ENCODE measurements at regions not wholly inside any gene's neighbourhood (a gene's known extent, or its start where the extent isn't known, plus 50 kb on each side); places are given as distances from the start of the nearest gene placed in this dataset.

GRCh38 chr5:6907320-6907918, 194.2 kb downstream of the TENT4A start:
- no peak overlapping the region for H3K4me3 ChIP-seq
- no peaks in the 10 kb centered on the region for H3K9me3 ChIP-seq (ENCODE audit: low read depth, low read length)
- DNase-seq (ENCODE audit: low read depth, low spot score) = no peak
- H3K27ac ChIP-seq = no peak overlapping the region
- TF ChIP-seq EZH2 (IDR thresholded peaks at IDR 0.05) (no peak), FOXP2 (optimal IDR thresholded peaks at IDR 0.05; ENCODE audit: control extremely low read depth, extremely low read length, insufficient read depth) (no peak), POLR2AphosphoS5 (IDR thresholded peaks at IDR 0.05; ENCODE audit: borderline replicate concordance, low read depth, low read length) (no peak)
- no peaks in the 10 kb centered on the region for H3K36me3 ChIP-seq (ENCODE audit: insufficient read depth, low read length)
- H3K9ac ChIP-seq (ENCODE audit: insufficient read length) = no peak overlapping the region

GRCh38 chr5:6909901-6910300, 196.7 kb downstream of the TENT4A start:
- DNase-seq (ENCODE audit: low read depth, low spot score) = no peak
- Histone ChIP-seq H3K9me3 (ENCODE audit: low read depth, low read length) (no peaks in the 10 kb centered on the region), H3K4me3 (no peak overlapping the region), H3K27ac (no peak overlapping the region), H3K9ac (ENCODE audit: insufficient read length) (no peak overlapping the region), H3K36me3 (ENCODE audit: insufficient read depth, low read length) (no peaks in the 10 kb centered on the region)
- TF ChIP-seq POLR2AphosphoS5 (IDR thresholded peaks at IDR 0.05; ENCODE audit: borderline replicate concordance, low read depth, low read length) = no peak
- TF ChIP-seq FOXP2 (optimal IDR thresholded peaks at IDR 0.05; ENCODE audit: control extremely low read depth, extremely low read length, insufficient read depth) = no peak
- TF ChIP-seq EZH2 (IDR thresholded peaks at IDR 0.05) = no peak

- H3K9me3 ChIP-seq (ENCODE audit: low read depth, low read length) = no peaks in the 10 kb centered on the region
- no peak for TF ChIP-seq POLR2AphosphoS5 (IDR thresholded peaks at IDR 0.05; ENCODE audit: borderline replicate concordance, low read depth, low read length)
- TF ChIP-seq EZH2 (IDR thresholded peaks at IDR 0.05) = no peak
- TF ChIP-seq FOXP2 (optimal IDR thresholded peaks at IDR 0.05; ENCODE audit: control extremely low read depth, extremely low read length, insufficient read depth) = no peak
- no peak overlapping the region for H3K4me3 ChIP-seq
- DNase-seq (ENCODE audit: low read depth, low spot score) = no peak
- H3K9ac ChIP-seq (ENCODE audit: insufficient read length) = no peak overlapping the region
- H3K36me3 ChIP-seq (ENCODE audit: insufficient read depth, low read length) = no peaks in the 10 kb centered on the region
- no peak overlapping the region for H3K27ac ChIP-seq
These were observed 197.7 kb downstream of the TENT4A start for GRCh38 chr5:6910950-6911349.

- no peak for DNase-seq (ENCODE audit: low read depth, low spot score)
- no peak overlapping the region for H3K9ac ChIP-seq (ENCODE audit: insufficient read length)
- H3K27ac ChIP-seq = no peak overlapping the region
- no peaks in the 10 kb centered on the region for H3K9me3 ChIP-seq (ENCODE audit: low read depth, low read length)
- no peaks in the 10 kb centered on the region for H3K36me3 ChIP-seq (ENCODE audit: insufficient read depth, low read length)
- no peak for TF ChIP-seq EZH2 (IDR thresholded peaks at IDR 0.05)
- no peak for TF ChIP-seq FOXP2 (optimal IDR thresholded peaks at IDR 0.05; ENCODE audit: control extremely low read depth, extremely low read length, insufficient read depth)
- TF ChIP-seq POLR2AphosphoS5 (IDR thresholded peaks at IDR 0.05; ENCODE audit: borderline replicate concordance, low read depth, low read length) = no peak
- no peak overlapping the region for H3K4me3 ChIP-seq
These were observed 201.1 kb downstream of the TENT4A start for GRCh38 chr5:6914347-6914746.

GRCh38 chr5:6915574-6915973, 202.3 kb downstream of the TENT4A start:
- Histone ChIP-seq H3K9me3 (ENCODE audit: low read depth, low read length) (no peaks in the 10 kb centered on the region), H3K9ac (ENCODE audit: insufficient read length) (no peak overlapping the region), H3K36me3 (ENCODE audit: insufficient read depth, low read length) (no peaks in the 10 kb centered on the region), H3K4me3 (no peak overlapping the region), H3K27ac (no peak overlapping the region)
- no peak for DNase-seq (ENCODE audit: low read depth, low spot score)
- TF ChIP-seq EZH2 (IDR thresholded peaks at IDR 0.05) = no peak
- no peak for TF ChIP-seq POLR2AphosphoS5 (IDR thresholded peaks at IDR 0.05; ENCODE audit: borderline replicate concordance, low read depth, low read length)
- TF ChIP-seq FOXP2 (optimal IDR thresholded peaks at IDR 0.05; ENCODE audit: control extremely low read depth, extremely low read length, insufficient read depth) = no peak

GRCh38 chr5:6918255-6918654, 205.0 kb downstream of the TENT4A start:
- no peak overlapping the region for H3K4me3 ChIP-seq
- H3K27ac ChIP-seq = no peak overlapping the region
- H3K9ac ChIP-seq (ENCODE audit: insufficient read length) = no peak overlapping the region
- no peaks in the 10 kb centered on the region for H3K9me3 ChIP-seq (ENCODE audit: low read depth, low read length)
- no peaks in the 10 kb centered on the region for H3K36me3 ChIP-seq (ENCODE audit: insufficient read depth, low read length)
- no peak for DNase-seq (ENCODE audit: low read depth, low spot score)
- TF ChIP-seq POLR2AphosphoS5 (IDR thresholded peaks at IDR 0.05; ENCODE audit: borderline replicate concordance, low read depth, low read length) (no peak), FOXP2 (optimal IDR thresholded peaks at IDR 0.05; ENCODE audit: control extremely low read depth, extremely low read length, insufficient read depth) (no peak), EZH2 (IDR thresholded peaks at IDR 0.05) (no peak)

GRCh38 chr5:6920628-6921256, 207.5 kb downstream of the TENT4A start:
- Histone ChIP-seq H3K36me3 (ENCODE audit: insufficient read depth, low read length) (no peaks in the 10 kb centered on the region), H3K9me3 (ENCODE audit: low read depth, low read length) (no peaks in the 10 kb centered on the region), H3K27ac (no peak overlapping the region), H3K4me3 (no peak overlapping the region), H3K9ac (ENCODE audit: insufficient read length) (no peak overlapping the region)
- no peak for TF ChIP-seq FOXP2 (optimal IDR thresholded peaks at IDR 0.05; ENCODE audit: control extremely low read depth, extremely low read length, insufficient read depth)
- TF ChIP-seq EZH2 (IDR thresholded peaks at IDR 0.05) = no peak
- TF ChIP-seq POLR2AphosphoS5 (IDR thresholded peaks at IDR 0.05; ENCODE audit: borderline replicate concordance, low read depth, low read length) = no peak
- no peak for DNase-seq (ENCODE audit: low read depth, low spot score)

- no peaks in the 10 kb centered on the region for H3K9me3 ChIP-seq (ENCODE audit: low read depth, low read length)
- no peak for DNase-seq (ENCODE audit: low read depth, low spot score)
- no peak for TF ChIP-seq FOXP2 (optimal IDR thresholded peaks at IDR 0.05; ENCODE audit: control extremely low read depth, extremely low read length, insufficient read depth)
- no peak for TF ChIP-seq POLR2AphosphoS5 (IDR thresholded peaks at IDR 0.05; ENCODE audit: borderline replicate concordance, low read depth, low read length)
- no peak for TF ChIP-seq EZH2 (IDR thresholded peaks at IDR 0.05)
- H3K4me3 ChIP-seq = no peak overlapping the region
- no peak overlapping the region for H3K9ac ChIP-seq (ENCODE audit: insufficient read length)
- no peak overlapping the region for H3K27ac ChIP-seq
- no peaks in the 10 kb centered on the region for H3K36me3 ChIP-seq (ENCODE audit: insufficient read depth, low read length)
These were observed 213.3 kb downstream of the TENT4A start for GRCh38 chr5:6926491-6927038.
